Stimulated activated CD4-positive, alpha-beta T cell treated with anti-CD3 and anti-CD28 coated beads, Interleukin-2, amount 100 ng/mL, for 4 hours (primary cell): ENCODE measurements at regions not wholly inside any gene's neighbourhood (a gene's known extent, or its start where the extent isn't known, plus 50 kb on each side); places are given as distances from the start of the nearest gene placed in this dataset.
"Not testable (repeated sequence)": the region's sequence is repeated elsewhere in the genome, so short reads cannot be mapped to it uniquely, and the experiment has no call there.

Source experiments
- DNase-seq: peaks from one replicate; pipeline ENCODE4 v3.0.0-alpha.2; 2020; ENCODE audit warnings: low read depth

DNA sequence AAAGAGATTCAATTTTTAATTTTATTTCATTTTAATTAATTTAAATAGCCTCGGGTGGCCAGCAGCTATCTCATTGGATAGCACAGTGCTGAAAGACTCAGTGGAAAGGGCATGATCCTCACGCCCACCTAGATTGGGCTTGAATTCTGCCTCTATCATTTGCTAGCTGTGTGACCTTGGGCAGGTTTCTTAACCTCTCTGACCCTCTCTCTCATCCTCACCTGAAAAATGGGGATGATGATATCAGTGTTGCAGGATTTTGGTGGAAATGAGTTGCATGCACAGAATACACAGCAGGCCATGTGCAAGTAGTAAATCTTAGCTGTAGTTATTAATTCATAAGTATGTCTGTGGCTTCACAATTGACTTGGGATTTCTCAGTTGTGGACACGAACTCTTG is 272.4 kb upstream of the XYLT1 start:
- DNase-seq = no peak

GRCh38 chr16:17735099-17735498 is 264.3 kb upstream of the XYLT1 start:
- DNase-seq = not testable (repeated sequence)

GRCh38 chr16:17729820-17730219 is 259.1 kb upstream of the XYLT1 start:
- no peak for DNase-seq

DNA sequence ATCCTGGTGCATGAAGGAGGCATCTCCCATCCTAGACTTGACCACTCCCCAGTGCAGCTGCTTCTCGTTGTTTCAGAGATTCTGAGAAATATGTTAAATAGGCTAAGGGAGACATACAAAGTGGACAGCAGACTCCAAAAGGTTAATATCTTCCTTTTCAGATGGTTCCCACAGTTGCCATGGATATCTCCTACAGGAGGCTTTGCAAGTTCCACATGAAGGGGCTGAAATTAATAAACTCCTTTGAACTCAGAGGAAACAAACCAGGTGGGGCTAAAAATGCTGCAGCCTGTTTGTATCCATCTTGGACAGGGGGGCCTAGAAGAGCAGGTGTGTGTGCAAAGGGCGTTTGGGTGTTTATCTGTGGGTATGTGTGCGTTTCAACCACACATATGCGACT is 257.4 kb upstream of the XYLT1 start:
- DNase-seq = no peak

DNA sequence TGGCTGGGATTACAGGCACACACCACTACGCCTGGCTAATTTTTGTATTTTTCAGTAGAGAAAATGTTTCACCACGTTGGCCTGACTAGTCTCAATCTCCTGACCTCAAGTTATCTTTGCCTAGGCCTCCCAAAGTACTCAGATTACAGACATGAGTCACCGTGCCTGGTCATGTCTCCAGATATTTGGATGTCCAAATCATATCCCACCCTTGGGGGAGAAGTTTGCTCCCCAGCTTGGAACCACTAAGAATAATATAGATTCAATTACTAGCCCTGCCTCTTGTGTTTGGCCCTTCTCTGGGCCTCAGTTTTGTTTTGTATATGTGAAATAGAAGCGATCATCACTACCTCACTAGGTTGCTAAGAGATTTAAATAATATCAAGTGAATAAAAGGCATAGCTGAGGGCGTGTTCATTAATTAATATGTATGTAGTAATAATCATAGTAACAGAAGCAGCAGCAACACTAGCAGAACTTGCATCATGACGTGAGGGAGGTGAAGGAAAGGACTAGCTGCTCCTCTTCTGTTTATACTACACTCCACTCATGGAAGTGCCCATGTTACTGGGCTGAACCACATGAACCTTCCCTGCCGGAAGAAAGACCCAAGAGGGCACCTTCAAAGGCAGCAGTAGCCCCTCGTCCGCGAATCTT is 253.6 kb upstream of the XYLT1 start:
- no peak for DNase-seq

- no peak for DNase-seq
Measured at GRCh38 chr16:17723531-17724134, 252.9 kb upstream of the XYLT1 start.

GRCh38 chr16:17718495-17718894 is 247.7 kb upstream of the XYLT1 start:
- DNase-seq = no peak

DNA sequence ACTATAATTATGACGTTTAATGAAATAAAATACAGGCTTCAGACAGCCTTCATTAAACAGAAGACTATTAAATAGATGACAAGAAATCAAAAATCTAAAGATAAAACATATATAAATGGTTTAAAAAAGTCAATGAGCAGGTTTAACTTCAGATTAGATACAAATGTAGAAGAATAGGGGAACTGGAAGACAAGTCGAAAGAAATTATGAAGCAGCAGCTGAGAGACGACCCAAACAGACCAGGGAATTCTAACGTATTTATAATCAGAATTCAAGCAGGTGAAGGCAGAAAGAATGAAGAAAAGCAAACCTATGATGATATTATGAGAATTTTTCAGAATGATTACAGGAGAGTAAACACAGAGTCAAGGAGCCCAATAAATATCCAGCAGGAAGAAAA is 235.1 kb upstream of the XYLT1 start:
- DNase-seq = no peak

GRCh38 chr16:17696616-17697015 is 225.9 kb upstream of the XYLT1 start:
- no peak for DNase-seq

DNA sequence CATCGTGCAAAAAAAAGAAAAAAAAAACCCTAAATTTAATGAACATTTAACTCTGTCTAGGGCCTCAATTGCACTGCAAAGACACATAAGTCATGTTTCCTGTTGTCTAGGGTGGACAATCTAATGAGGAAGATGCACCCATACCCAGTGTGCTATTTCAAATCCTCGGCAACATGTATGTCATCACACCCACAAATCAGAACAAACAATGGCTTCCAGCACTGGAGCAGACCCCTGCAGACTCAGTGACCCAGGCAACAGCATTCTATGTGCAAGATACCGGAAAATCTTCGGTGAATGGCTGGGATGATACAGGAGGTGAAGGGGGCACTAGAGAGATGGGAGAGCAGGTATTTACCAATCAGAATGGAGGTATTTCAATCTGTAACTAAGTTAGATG is 221.7 kb upstream of the XYLT1 start:
- DNase-seq = no peak

DNA sequence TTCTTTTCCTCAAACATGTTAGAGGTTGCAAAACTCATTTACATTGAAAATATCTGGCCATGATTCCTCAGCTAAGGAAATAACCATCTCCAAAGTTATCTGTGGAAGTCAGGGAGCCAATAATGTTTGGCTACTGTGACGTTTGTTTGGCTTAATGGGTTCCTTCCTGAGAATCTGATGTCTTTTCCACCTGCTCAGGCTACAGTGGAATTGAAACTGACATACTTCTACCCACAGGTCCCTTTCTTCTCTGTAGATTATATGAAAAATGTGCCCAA is 221.1 kb upstream of the XYLT1 start:
- DNase-seq = no peak

GRCh38 chr16:17691106-17691898 is 220.5 kb upstream of the XYLT1 start:
- DNase-seq = no peak

GRCh38 chr16:17685447-17685846 is 214.7 kb upstream of the XYLT1 start:
- DNase-seq = no peak

- no peak for DNase-seq
Measured at GRCh38 chr16:17683281-17683680, 212.5 kb upstream of the XYLT1 start.

DNA sequence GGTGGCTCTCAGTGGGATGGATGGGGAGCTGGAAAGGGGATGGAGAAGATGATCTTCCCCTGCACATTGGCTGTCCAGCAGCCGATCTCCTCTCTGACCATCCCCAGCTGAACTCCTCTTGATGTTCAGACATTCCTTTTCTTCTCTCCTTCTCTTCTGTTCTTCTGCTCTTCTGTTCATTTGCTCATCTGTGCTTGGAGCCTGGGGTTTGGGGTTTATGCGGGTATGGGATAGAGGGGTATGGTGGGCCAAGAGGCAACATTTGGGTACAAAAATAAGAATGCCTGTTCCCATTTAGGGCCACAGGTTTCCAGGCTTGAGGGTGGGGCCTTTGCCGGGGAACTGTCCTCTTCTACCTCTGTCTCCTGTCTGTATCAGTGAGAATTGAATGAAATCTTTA is 205.4 kb upstream of the XYLT1 start:
- DNase-seq = no peak

DNA sequence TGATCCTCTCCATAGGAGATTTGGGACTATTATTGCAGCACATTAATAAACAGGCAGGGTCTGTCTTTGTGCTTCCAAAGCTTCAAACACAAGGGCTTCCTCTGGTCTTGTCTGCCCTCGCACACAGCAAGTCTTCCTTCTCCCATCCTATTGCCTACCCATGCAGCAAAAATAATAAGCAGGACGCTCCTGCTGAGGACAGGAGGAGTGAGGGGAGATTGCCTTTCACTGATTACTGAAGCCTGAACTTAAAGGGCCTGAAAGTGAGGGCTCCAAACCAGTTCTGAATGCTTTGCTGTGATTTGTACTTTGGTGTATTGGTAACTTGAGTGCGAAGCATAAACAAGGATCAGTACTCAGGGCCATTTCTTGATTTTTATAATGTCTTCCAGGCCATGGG is 197.6 kb upstream of the XYLT1 start:
- no peak for DNase-seq

GRCh38 chr16:17666293-17666692 is 195.5 kb upstream of the XYLT1 start:
- no peak for DNase-seq

- DNase-seq = no peak
Measured at GRCh38 chr16:17658881-17659280, 188.1 kb upstream of the XYLT1 start.

DNA sequence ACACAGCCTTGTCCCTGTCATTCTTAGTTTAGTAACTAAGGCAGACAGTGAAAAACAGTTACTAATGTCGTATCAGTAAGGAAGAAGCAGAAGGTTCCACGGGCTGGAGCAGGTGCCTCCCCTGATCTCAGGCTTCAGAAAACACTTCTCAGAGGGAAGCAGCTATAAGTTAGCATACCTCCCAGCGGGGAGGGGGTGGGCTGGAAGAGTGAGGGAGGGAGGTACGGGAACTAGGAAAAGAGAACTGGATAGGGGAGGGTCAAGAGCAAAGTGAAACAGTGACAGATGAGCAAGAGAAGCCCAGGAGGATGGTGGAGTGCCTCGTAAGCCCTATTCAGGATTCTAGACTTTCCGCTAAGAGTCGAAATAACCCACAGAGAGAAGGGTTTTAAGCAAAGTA is 186.3 kb upstream of the XYLT1 start:
- DNase-seq = no peak

DNA sequence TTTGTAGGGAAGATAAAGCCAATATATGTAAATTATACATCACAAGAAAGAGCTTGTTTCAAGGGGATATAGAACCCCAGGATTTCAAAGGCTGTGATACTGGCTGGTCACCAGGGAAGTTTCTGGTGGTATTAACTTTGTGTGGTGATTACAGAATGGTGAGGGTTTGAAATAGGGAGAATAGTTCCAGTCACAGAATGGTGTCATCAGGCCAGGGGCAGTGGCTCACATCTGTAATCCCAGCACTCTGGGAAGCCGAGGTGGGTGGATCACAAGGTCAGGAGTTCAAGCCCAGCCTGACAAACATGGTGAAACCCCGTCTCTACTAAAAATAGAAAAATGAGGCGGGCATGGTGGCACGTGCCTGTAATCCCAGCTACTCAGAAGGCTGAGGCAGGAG is 183.8 kb upstream of the XYLT1 start:
- DNase-seq = no peak

DNA sequence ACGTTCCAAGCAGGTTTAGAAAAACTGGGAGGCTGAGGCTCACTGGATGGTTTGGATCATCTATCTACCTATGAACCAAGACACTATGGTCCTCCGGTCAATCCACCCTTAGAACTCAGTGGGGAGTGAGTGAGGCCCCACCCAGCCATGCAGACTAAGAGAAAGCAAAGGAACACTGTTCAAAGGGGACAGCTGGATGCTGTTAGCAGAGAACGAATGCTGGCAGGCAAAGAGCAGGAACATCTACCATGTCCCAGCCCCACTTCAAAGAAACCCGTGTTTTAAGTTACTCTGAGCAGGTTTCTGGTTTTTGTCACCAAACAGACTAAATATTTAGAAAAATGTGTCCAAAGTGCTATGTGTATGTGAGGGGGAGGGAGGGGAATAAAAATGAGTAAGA is 183.4 kb upstream of the XYLT1 start:
- DNase-seq = no peak

DNA sequence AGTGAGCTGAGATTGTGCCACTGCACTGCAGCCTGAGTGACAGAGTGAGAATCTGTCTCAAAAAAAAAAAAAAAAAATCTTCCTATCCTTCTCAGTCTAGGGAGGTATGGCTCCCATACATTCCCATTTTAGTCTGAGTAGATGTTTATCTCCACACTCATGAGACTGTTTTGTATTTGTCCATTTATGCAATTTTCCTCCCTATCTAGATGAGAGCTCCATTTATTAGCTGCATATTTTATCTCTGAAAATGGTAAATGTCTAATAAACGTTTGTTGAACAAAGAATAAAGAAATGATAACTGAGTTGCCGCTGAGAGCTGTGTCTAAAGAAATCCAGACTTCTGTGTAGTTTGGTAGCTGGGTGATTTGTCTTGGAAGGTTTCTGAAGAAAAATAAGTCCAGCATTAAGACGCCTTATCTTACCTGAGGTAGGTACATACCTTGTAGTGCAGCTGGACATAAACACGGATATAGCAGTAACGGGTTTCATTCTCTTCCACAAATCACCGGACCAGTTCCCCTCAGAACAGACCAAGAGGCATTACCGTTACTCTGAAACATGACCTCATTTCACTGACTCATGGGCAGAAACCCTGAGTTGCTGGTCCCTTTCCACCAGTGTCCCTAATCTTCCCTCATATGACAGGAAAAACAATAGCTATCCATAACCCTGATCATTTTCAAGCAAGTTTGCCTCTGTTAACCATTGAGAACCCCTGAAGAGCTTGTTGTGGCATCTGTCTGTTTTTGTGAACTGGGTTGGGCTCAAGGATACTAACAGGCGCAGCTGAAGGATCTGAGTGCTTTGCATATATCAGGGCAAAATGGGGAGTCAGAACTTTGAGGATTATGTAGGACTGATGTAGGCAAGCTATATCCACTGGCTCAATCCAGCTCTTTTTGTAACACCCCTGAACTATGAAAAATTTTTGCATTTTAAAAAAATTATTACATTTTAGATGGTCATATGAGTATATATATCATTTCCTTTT is 177.4 kb upstream of the XYLT1 start:
- DNase-seq = no peak

DNA sequence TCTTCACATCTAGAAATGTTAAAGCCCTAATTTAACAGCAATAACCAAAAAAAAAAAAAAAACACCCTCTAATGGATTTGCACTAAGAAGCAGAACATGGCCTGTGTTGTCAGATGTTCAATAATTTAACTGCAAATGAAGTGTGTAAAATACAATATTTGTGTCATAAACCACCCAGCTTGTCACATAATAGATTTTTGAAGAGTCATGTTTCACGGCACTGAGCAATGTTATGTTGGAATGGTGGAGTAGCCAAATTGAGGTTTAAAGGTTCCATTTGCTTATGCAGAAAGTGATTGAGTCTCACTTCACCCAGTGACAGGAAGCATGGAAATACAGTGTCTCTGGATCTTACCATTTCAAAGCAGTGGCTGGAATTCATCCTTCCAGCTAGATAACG is 173.2 kb upstream of the XYLT1 start:
- DNase-seq = no peak
